PC-9 (cell line): ENCODE measurements at regions not wholly inside any gene's neighbourhood (a gene's known extent, or its start where the extent isn't known, plus 50 kb on each side); places are given as distances from the start of the nearest gene placed in this dataset.

Source experiments
- BruUV-seq: library from RNA; stranded (reverse); fragments of 400-500 nt; replicated peaks from 2 replicates; lab custom pipeline; 2021; lab: Mats Ljungman, UMichigan
- CTCF ChIA-PET: fragments of 300-600 bp; sonication (Branson Sonifier 250); formaldehyde crosslinking; loops from one replicate; lab custom pipeline; 2022; ENCODE audit warnings: antibody characterized with exemption; lab: Charles Lee
- POLR2A ChIA-PET: fragments of 300-600 bp; sonication (Branson Sonifier 250); formaldehyde crosslinking; loops from one replicate; lab custom pipeline; 2022; ENCODE audit warnings: antibody characterized with exemption; ENCODE audit not compliant: unreplicated experiment; lab: Charles Lee
- DNase-seq, 2 experiments: peaks; one replicate each; pipeline versions ENCODE4 v3.0.0 to v3.0.0-alpha.2; 2015 to 2022; ENCODE audit warnings: mixed read lengths in 1 of 2
- H2AFZ ChIP-seq: fragments of 200-600 bp; sonication (generic); 2 replicates; pipeline ENCODE4 v1.8.1; 2017; ENCODE audit warnings: antibody characterized with exemption
- H3F3A ChIP-seq: fragments of 200-600 bp; sonication (generic); 2 replicates; pipeline ENCODE4 v1.8.1; 2017; ENCODE audit warnings: antibody characterized with exemption, mild to moderate bottlenecking, low read depth; ENCODE audit not compliant: insufficient read depth
- H3K27ac ChIP-seq: fragments of 200-600 bp; sonication (generic); 2 replicates; pipeline ENCODE4 v1.6.1; 2016; ENCODE audit warnings: mixed run types
- H3K27me3 ChIP-seq: fragments of 200-600 bp; sonication (generic); 2 replicates; pipeline ENCODE4 v1.6.1; 2016; ENCODE audit warnings: low read depth, mixed run types; ENCODE audit not compliant: insufficient read depth
- H3K36me3 ChIP-seq: fragments of 200-600 bp; sonication (generic); 2 replicates; pipeline ENCODE4 v1.6.1; 2016; ENCODE audit warnings: low read depth, mixed run types
- H3K4me1 ChIP-seq: fragments of 200-600 bp; sonication (generic); replicated peaks from 2 replicates; pipeline ENCODE4 v1.6.1; 2016; ENCODE audit warnings: mixed run types; ENCODE audit not compliant: insufficient read depth
- H3K4me2 ChIP-seq: fragments of 200-600 bp; sonication (generic); 2 replicates; pipeline ENCODE4 v1.6.1; 2017; ENCODE audit warnings: mixed run types
- H3K4me3 ChIP-seq: fragments of 200-600 bp; sonication (generic); 2 replicates; pipeline ENCODE4 v1.6.1; 2016; ENCODE audit warnings: mixed run types
- H3K79me2 ChIP-seq: fragments of 200-600 bp; sonication (generic); 2 replicates; pipeline ENCODE4 v1.6.1; 2017; ENCODE audit warnings: low read depth, mixed run types
- H3K9me2 ChIP-seq: fragments of 200-600 bp; sonication (generic); 2 replicates; pipeline ENCODE4 v1.8.1; 2017; ENCODE audit warnings: mild to moderate bottlenecking; ENCODE audit not compliant: insufficient read depth
- H3K9me3 ChIP-seq: fragments of 200-600 bp; sonication (generic); 2 replicates; pipeline ENCODE4 v1.8.1; 2016; ENCODE audit warnings: low read depth; ENCODE audit not compliant: insufficient read depth
- H4K20me1 ChIP-seq: fragments of 200-600 bp; sonication (generic); 2 replicates; pipeline ENCODE4 v1.8.1; 2017; ENCODE audit not compliant: insufficient read depth
- CTCF ChIP-seq: fragments of 200-600 bp; sonication (generic); conservative IDR thresholded peaks from 2 replicates; pipeline ENCODE4 v1.6.1; 2017; ENCODE audit warnings: mixed run types, antibody characterized with exemption, mild to moderate bottlenecking, moderate library complexity
- EZH2 ChIP-seq: fragments of 200-600 bp; sonication (generic); IDR thresholded peaks from 2 replicates; pipeline ENCODE4 v1.8.0; 2017; ENCODE audit warnings: antibody characterized with exemption, low read depth
- intact Hi-C: fragments of 100-400 bp; cut with micrococcal nuclease; formaldehyde crosslinking; loops from one replicate; pipeline ENCODE4 v1.10.0; 2022; ENCODE audit not compliant: unreplicated experiment

GRCh38 chr4:126991965-126992364 lies 640.8 kb upstream of the INTU start:
- intact Hi-C loops = no loop called here
- Histone ChIP-seq H3K4me3 (no peak overlapping the region), H3K4me2 (no peak overlapping the region), H3K27ac (no peak overlapping the region), H3K79me2 (no peaks in the 10 kb centered on the region), H3K36me3 (no peaks in the 10 kb centered on the region), H3K9me3 (no peaks in the 10 kb centered on the region), H2AFZ (no peak overlapping the region), H3K27me3 (no peaks in the 10 kb centered on the region), H4K20me1 (no peaks in the 10 kb centered on the region), H3K9me2 (no peaks in the 10 kb centered on the region), H3K4me1 (no peaks in the 10 kb centered on the region), H3F3A (no peaks in the 10 kb centered on the region)
- POLR2A ChIA-PET = no interaction called here
- CTCF ChIA-PET = no interaction called here
- TF ChIP-seq EZH2 (no peak), CTCF (no peak)
- BruUV-seq = no TSS peak
- no peak for DNase-seq

DNA sequence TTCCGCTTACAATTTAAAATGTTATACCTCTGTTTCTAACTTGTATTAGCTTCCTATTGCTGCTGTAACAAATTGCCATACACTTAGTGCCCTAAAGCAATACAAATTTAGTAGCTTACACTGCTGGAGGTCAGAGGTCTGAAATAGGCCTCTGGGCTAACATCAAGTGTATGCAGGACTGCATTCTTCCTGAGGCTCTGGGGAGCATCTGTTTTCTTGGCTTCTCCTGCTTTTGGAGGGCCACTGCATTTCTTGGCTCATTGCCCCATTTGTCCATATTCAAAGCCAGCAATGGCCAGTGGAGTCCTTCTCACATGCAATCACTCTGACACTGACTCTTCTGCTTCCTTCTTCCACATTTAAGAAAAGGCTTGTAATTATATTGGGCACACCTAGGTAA lies 639.8 kb upstream of the INTU start:
- Histone ChIP-seq H3K9me3 (no peaks in the 10 kb centered on the region), H3F3A (no peaks in the 10 kb centered on the region), H3K4me1 (no peaks in the 10 kb centered on the region), H3K27ac (no peak overlapping the region), H3K9me2 (no peaks in the 10 kb centered on the region), H4K20me1 (no peaks in the 10 kb centered on the region), H3K27me3 (no peaks in the 10 kb centered on the region), H3K4me3 (no peak overlapping the region), H3K79me2 (no peaks in the 10 kb centered on the region), H3K4me2 (no peak overlapping the region), H2AFZ (no peak overlapping the region), H3K36me3 (no peaks in the 10 kb centered on the region)
- no TSS peak for BruUV-seq
- intact Hi-C loops = no loop called here
- DNase-seq = no peak
- TF ChIP-seq EZH2 = no peak
- no peak for TF ChIP-seq CTCF
- POLR2A ChIA-PET = no interaction called here
- CTCF ChIA-PET = no interaction called here

- no peak overlapping the region for H2AFZ ChIP-seq
- H3F3A ChIP-seq = no peaks in the 10 kb centered on the region
- no peaks in the 10 kb centered on the region for H3K4me1 ChIP-seq
- no peaks in the 10 kb centered on the region for H3K79me2 ChIP-seq
- intact Hi-C loops = no loop called here
- no TSS peak for BruUV-seq
- no peaks in the 10 kb centered on the region for H4K20me1 ChIP-seq
- POLR2A ChIA-PET = no interaction called here
- CTCF ChIA-PET = no interaction called here
- H3K4me2 ChIP-seq = no peak overlapping the region
- no peak for TF ChIP-seq EZH2
- TF ChIP-seq CTCF = no peak
- no peaks in the 10 kb centered on the region for H3K27me3 ChIP-seq
- H3K9me2 ChIP-seq = no peaks in the 10 kb centered on the region
- no peak overlapping the region for H3K27ac ChIP-seq
- H3K36me3 ChIP-seq = no peaks in the 10 kb centered on the region
- no peaks in the 10 kb centered on the region for H3K9me3 ChIP-seq
- no peak for DNase-seq
- H3K4me3 ChIP-seq = no peak overlapping the region
Observed at GRCh38 chr4:126993351-126993750, 639.4 kb upstream of the INTU start.
